RKO (cell line): ENCODE measurements at regions not wholly inside any gene's neighbourhood (a gene's known extent, or its start where the extent isn't known, plus 50 kb on each side); places are given as distances from the start of the nearest gene placed in this dataset.

ENCODE experiments used
- DNase-seq: peaks from one replicate; pipeline ENCODE4 v3.0.0-alpha.2; 2016; ENCODE audit warnings: low spot score

DNA sequence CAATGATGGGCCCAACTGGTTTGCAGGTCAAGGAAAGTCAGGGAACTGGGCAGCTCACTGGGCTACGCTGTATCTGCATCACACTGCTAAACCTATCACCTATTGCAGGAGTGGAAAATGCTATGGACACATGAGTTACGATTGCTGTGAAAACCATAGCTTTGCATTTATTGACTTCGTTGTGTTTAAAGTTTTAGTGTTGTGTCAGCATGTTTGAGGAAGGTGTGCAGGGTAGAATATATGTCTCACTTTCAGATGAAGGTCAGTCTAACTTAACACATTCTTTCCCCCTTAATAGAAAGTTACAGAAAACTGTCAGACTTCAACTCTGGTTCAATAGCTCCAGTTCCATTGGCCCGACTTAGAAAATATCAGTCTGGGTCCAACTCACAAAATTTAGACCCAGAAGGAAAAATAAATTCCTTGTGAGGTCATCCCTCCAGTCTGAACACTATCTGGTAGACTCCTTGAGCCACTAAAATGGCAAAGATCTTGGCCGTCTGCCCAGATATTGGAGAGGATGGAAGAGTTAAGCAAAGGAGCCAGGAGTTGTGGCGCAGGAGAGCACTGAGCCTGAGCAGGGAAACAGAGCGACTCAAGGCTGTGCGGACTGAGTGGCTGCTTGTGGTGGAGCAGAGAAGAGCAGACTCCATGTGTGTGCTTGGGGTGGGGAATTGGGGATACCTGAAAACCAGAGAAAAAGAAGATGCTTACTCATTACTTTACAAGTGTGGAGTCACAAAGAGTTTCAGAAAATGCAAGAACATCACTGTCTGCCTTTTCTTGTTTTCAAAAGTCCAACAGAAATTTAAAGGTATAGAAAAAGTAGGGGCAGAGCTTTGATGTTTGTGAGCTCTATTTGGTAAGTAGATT, 518.5 kb downstream of the FGF9 start:
- DNase-seq, result no peak

DNA sequence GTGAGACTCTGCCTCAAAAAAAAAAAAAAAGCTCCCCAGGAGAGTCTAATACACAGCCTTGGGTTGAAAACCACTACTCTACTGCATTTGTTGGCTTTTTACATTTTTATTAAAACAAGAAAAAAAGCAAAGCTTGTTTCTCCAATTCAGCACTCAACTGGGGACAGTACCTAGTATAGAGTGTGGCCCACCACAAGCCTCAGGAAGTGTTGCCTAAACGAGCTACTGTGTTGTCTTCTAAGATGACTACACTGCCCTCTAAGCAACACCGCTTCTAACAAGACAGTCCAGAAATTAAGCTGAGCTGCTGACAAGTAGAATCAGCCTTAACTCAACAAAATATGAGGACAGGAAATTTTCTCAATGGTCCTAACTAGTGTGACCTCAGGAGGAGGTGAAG, 522.2 kb downstream of the FGF9 start:
- no peak for DNase-seq

DNA sequence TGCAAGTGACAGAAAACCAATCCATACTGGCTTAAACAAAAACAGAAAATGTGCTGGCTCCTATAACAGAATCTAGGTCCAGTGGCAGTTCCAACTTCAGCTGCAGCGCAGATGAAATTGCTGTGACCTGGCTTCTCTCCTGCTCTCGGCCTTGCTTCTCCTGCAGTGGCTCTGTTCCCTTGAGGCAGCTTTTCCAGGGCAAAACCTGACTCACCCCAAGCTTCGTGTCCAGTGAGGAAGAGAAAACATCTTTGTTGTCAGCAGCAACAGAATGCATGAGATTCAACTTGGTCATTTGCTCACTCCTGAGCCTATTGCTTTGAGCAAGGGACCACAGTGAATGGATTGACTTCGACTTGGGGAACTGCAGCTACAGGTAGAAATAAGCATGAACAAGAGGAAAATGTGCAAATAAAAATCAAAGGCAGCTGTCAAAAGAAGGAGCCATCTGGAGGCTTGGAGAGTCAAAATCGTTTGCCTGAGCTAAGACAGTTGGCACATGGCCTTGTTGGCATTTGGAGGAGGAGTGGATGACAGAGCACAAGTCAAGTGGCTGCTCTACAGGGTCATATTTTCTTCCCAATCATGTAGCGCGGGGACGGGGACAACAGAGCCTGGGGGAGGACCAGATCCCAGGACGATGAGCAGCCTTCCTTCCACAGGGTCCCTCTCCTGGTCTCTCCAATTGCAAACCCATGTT, 523.4 kb downstream of the FGF9 start:
- DNase-seq, result no peak

DNA sequence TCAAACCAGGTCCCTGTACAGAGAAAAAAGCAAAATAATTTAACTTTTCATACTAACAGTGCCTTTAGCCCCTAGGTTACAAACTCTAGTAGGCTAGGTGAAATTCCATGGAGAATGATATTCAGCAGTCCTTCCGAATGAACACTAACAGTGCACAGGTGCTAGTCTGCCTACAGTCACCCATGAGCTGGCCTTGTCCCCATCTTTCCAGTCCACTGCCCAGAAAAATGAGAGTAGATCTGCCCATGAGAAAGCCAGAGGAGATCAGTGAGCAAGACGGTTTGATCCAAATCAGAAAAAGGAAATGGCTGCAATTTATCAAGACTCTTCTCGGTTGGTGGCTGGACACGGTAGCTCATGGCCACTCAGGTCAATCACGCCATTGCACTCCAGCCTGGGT, 524.9 kb downstream of the FGF9 start:
- DNase-seq, result no peak

DNA sequence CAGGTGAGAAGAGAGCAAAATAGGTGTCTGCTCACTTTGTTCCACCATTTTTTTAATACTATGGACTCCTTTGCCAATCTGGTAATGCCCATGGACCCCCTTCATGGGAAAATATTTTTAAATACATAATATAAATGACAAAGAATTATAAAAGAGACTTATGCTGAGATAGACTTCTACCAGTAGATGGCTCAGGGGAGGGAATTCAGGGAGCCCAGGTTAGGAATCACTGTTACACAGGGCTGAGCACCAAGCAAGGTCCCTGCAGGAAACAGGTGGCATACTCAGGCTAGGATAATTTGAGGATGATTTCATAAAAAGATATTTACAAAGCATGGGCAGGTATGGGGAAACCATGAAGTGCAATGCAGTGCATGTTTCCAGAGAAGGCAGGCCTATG, 525.9 kb downstream of the FGF9 start:
- no peak for DNase-seq

DNA sequence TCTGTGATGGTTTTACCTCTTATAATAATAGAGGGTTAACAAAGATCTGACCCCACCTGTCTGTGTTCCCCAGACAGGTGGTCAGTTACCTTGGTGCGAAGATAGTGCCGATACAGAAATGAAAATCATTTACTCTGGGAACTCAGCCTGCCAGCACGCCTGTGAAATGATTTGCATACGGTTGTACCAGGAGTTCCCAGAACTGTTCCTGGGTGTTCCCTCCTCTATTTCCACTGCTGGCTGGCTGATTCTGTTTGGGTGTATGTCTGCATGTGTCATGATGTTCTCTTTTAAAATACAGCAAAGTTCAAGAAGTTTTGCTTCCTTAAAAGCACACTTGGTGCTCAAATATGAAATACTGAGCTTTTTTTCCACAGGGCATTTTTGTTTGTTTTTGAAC, 527.1 kb downstream of the FGF9 start:
- no peak for DNase-seq

DNA sequence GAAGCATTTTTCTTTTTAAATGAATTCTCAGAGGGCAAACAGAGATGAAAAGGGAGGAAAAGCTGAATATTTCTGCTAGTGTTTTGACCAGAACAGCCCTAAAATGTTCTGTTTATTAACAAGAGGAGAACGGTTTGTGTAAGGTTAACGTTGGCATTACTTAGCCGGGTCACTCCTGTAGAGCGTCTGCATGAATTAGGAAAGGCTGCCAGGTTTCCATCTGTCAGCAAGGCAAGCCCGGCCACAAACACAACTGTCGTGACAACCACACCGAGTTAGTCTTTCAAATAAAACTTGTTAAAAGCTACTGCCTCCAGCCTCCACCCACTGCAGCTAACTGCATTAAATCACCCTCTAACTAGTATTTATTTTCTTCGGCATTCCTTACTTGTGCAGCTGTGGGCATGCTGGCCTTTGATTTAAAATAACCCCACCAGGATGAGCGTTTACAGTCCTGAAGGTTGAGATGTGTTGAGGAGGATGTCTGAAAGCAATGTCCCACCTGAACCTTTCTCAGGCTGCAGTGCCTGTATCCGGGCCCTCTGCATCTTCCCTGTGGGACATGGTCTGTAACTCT, 527.9 kb downstream of the FGF9 start:
- no peak for DNase-seq

DNA sequence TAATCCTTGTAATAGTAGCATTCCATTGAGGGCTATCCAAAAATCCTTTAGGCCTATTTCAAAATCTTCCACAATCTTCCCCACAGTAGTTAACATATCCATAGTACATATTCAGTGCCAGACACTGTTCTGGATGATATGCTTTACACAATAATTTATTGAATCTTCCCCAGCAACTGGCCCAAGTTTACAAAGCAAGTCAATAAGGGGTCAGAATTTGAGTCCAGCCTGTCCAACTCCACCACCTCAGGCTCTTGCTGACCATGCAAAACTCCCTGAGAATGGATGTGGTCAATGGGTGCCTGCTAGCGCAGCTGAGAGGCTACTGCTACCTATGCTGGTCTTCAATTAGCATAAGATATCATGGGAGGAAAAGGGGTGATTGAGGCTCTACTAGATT, 529.6 kb downstream of the FGF9 start:
- no peak for DNase-seq

DNA sequence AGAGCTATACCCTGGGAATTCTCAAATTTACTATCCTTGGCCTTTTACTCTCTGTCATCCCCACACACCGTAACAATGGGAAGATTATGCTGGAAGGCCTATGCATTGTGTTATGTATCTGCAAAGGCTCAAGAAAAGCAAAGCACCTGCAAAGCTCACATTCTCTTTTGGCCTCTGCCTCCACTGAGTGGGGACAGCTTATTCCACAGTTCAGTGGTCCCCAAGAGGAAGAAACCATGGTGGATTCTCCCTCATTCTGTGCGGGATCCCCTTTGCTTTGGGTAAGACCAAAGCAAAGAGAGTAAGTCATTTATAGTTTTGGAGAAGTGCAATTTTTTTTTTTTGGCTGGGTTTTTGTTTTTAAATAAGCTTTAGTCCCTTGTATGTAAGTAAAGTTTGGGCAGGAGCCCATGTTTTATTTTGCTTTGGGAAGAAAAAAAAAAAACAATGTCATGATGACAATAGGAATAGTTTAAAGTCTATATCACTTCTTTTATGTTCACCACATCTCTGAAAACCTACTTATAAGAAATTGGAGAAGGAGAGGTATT, 530.6 kb downstream of the FGF9 start:
- DNase-seq, result no peak

DNA sequence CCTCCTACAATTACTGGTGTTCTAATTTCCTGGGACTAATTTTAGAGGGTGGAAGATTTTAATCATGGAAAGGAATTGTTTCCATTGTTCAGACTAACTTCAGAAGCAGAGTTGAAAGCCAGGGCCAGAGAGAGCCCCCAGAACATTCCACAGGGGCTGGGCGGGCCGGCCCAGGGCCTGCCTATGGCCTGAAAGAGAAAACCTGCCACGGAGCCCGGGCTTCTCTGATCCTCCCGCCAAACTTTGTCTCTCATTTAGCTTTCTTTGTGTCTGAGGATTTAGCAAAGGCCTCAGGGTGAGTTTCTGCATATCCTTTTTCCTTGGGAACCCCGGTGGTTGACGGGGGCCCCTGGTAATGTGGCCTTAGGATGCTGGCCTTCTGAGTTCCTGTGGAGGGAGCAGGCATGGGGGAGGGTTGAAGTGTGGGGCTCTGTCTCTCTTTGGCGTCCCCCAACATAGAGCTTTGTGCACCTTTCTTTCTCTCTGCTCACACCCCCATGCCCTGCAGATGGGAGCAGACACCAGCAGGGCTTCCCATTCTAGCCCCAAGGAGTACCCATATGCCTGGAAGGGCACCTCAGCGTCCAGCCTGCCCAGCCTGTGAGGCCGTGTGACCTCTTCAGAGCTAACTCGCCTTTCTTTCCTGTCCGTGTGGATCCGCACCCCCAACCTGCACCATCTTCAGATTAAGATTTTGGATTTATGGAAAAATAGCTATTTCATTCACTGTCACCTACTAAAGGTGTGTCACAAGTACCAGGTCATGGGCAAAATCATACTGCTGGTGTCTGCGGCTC, 539.5 kb downstream of the FGF9 start:
- DNase-seq, result no peak

DNA sequence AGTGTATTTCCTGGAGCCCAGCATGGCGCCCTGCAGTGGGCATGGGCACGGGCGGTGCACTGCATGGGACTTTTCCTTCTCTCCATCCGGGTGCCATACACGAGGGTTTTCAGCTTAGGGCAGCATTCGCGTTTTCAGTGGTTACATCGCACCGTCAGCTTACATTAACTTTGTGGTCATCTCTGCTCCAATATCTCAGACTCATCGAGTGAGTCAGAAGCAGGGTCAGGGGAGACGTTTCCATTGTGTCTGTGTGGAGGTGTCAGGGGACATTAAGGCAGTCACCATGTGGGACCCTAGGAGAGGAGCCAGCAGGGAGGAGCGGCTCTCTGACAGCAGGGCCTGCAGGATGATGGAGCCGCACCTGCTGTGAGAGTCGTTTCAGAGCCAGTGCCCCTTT, 541.0 kb downstream of the FGF9 start:
- no peak for DNase-seq

DNA sequence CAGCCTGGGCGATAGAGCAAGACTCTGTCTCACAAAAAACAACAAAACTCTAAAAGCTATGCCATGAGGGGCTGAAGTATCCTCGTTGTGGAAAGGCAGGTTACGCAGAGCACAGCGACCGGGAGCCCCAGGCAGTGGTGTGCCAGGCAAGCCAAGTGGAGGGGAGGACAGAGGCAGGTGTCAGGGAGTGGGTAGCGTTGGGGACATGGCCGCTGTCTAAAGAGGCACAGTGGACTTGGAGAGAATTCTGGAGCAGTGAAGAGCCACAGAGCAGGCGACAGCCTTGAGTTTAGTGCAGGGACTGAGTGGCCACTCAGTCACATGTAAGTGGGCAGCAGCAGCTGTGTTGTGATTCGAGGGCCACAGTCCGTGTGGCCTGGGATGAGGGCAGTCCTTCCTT, 541.7 kb downstream of the FGF9 start:
- DNase-seq, result no peak

DNA sequence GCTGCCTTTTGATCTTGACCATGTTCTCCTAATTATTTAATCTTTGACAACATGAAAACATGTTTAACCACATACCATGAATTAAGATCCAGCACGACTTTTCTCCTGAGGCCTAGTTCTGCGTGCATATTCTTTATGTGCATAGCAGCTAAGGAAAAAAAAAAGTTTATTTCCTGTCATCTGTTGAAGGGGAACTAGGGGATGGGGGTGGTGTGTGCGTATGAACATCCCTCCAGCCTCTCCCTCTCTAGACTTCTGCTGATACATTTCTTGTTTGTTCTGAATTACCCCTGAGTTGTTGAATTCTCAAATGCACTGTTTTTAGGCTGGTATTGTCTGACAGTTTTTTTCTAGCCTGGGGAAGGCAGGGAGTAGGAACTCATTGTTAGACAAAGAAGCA, 543.3 kb downstream of the FGF9 start:
- no peak for DNase-seq

DNA sequence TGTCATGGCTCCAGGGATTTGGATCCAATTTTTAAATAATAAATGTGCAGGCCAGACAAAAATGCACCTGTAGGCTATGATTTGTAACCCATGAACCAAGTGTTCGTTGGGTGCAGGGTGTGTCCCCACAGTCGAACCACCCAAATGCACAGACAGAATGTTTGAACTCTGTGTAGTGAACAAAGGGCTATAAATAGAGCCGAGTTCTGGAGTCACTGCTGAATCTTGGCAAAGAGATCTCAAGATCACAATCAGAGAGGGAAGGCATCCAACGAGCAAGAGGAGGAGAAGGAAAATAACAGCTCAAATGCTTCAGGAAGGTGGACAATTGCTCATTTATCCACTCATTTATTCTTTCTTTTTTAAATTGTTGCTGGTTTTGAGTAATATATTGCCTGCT, 547.9 kb downstream of the FGF9 start:
- no peak for DNase-seq

DNA sequence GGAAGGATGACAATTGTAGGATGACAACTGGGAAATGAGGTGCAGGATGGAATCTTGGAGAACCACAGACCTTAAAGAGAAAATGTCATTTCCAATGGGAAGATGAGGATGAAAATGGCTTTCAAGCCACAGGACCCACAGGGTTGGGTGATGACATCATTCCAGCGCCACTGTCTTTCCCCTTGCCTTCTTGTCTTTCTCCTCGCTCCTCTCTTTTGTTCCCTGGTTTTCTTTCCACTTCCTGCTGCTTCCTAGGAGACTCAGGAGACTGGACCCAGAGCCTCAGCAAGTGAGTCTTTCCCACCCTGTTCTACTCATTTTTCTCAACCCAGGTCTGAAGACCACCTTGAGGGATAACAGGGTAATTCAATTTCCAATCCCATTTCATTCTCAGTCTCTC, 548.8 kb downstream of the FGF9 start:
- DNase-seq, result no peak

DNA sequence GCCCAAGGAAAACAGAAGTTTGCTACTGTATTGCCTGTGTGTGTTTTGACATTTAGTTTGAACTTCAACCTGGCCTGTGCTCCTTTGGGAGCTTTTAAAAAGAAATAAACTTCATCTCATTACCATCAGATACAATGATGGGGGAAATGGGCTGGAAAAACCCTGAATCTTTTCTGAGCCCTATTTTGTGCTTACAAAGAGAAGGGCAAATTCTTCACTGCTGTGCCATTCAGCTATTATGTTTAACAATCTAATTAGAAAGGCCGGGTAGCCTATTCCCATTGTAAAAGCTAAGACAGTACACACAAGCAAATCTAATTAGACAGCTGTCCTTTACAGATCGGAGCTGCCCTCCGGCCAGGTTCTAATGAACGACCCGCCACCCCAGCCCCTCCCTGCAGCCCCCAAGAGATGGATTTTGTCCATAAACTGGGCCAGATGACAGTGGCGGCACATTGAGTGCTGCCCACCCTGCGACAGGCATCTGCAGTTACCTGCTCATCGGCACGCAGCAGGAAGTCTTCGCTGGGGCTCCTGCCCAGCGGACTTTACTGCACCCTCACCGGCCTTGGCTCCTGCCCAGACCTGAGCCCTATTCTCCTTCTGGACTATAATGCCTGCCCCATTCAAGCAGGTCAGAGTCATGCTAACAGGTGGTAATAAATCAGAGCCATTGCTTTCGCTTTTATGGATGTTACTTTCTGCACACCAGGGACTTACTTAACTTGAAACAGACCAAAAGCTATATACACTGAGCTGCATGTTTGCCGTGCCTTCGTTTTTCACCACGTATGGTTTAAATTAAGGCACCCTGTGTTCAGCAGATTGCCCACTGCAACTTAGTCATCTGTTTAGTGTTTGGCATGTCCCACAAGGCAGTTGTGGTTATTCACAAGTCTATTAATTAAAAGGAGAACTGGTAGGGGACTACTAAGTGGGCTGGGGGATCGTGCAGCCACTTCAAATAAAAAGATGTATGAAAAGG, 549.6 kb downstream of the FGF9 start:
- no peak for DNase-seq

DNA sequence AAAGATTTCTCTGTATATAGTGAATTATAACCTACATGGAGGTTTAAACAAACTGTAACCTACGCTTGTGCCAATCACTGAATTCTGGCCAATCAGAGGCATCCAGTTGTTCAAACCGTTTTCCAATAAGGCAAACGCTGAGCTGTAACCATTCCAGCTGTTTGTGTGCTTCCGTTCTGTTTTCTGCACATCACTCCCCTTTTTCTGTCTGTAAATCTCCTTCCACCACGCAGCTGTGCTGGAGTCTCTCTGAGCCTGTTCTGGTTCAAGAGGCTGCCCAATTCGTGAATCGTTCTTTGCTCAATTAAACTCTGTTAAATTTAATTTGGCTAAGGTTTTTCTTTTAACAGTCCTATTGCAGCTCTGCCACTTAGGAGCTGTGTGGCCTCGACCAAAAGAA, 552.5 kb downstream of the FGF9 start:
- no peak for DNase-seq

DNA sequence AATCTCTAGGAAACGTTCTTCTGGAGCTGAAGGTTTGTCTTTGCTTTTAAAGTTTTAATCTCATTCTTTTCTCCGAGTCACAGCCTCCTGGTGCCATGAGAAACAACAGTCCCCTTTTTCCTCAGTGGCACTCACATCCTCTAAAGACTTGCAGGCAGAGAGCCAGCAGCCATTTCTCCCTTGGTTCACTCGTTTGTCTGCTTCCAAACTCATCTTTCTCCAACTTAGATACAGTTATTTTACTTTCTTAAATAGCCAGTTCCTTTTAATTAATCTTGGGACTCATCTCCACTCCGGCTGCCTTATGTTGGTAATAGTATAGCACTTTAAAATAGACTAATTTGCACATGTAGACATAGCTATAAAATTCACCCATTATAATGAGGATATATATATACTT, 555.2 kb downstream of the FGF9 start:
- no peak for DNase-seq

DNA sequence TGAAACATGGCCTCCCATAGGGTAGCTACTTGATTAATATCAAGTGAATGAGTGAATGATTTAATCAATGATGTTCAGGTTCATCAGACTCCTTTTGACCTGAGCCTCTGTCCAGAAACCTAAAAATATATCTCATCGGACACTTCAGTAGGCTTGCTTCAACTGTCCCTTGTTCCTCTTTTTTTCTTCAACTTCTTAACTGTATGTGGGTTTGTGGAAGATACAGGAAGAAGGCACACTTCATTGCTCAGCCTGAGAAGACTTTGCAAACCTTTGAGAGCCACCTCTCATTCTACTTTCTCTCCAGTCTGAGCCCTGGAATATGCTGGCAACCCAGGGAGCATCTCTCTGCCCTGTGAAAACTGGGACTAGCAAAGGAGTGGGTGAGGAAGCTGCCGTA, 557.0 kb downstream of the FGF9 start:
- no peak for DNase-seq

DNA sequence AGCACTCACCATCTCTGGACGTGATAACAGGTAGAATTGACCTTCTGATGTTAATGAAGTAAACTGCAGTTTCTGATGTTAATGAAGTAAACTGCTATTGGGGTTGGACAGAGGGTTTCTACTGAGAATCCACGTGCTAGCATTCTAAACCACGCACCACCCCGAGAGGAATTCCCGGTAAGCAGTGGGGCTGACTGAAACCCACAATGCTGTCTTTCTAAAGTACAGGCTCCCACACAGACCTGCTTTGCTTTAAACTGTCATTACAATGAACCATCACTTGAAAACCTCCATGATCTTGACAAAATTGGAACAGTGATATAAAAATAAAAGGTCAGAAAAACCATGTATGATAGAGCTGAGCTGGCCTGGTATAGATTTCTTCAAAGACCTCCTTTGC, 559.0 kb downstream of the FGF9 start:
- DNase-seq, result no peak

DNA sequence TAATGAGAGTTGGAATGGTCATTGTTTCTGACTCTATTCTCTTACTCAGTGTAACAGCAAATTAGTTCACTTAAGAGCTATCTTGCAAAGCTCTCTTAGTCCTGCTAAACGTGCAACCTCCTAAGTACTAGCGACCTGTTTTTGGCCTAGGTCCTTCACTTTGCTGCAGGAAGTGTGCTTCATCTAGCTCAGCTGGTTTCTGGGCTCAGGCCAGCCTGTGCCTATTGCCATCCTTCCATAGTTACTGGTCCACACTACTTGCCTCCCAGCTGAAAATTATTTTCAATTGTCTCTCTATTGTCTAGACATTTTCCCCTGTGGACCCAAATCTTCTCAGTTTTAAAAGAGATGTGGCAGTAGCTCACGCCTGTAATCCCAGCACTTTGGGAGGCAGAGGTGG, 561.3 kb downstream of the FGF9 start:
- no peak for DNase-seq
